ENCODE measurements at regions not wholly inside any gene's neighbourhood (a gene's known extent, or its start where the extent isn't known, plus 50 kb on each side); places are given as distances from the start of the nearest gene placed in this dataset.

- TF ChIP-seq SMC3 (IDR thresholded peaks at IDR 0.05; ENCODE audit: borderline replicate concordance, low read length), result no peak
- no peak for TF ChIP-seq SRF (IDR thresholded peaks at IDR 0.05; ENCODE audit: low read depth in 2 of 2, low read length in 2 of 2)
- no peak for TF ChIP-seq ZNF274 (IDR thresholded peaks at IDR 0.05; ENCODE audit: insufficient read depth, insufficient read length)
- TF ChIP-seq CTCF (IDR thresholded peaks at IDR 0.05 in 2 of 3, conservative IDR thresholded peaks at IDR 0.05 in 1 of 3; ENCODE audit: control insufficient read depth in 2 of 3, extremely low read depth in 1 of 3, insufficient read depth in 1 of 3, low read depth in 3 of 3, low read length in 3 of 3), result no peak
- TF ChIP-seq USF2 (IDR thresholded peaks at IDR 0.05; ENCODE audit: borderline replicate concordance, low read depth, low read length), result no peak
- TF ChIP-seq MAX (IDR thresholded peaks at IDR 0.05; ENCODE audit: low read depth, low read length), result no peak
- no peak for TF ChIP-seq CEBPB (IDR thresholded peaks at IDR 0.05; ENCODE audit: borderline replicate concordance in 1 of 2, low read depth in 2 of 2, low read length in 2 of 2)
- no peak for TF ChIP-seq JUNB (IDR thresholded peaks at IDR 0.05)
- TF ChIP-seq YY1 (IDR thresholded peaks at IDR 0.05; ENCODE audit: low read depth, low read length), result no peak
- no peak for TF ChIP-seq TAF1 (IDR thresholded peaks at IDR 0.05; ENCODE audit: borderline replicate concordance, low read depth, low read length)
- no peak for TF ChIP-seq SMAD1 (IDR thresholded peaks at IDR 0.05; ENCODE audit: low read depth, partially characterized antibody)
Measured at GRCh38 chr11:19365743-19366410, 125.1 kb upstream of the E2F8 start.

Data from GM12878 (cell line).